HCT116 (cell line): ENCODE measurements at regions not wholly inside any gene's neighbourhood (a gene's known extent, or its start where the extent isn't known, plus 50 kb on each side); places are given as distances from the start of the nearest gene placed in this dataset.

Experiments used
- ATAC-seq: fragments of 200-7000 bp; cut with Tn5 transposase; 2 replicates; pipeline ENCODE4 v1.9.1; 2020; ENCODE audit warnings: mild to moderate bottlenecking, moderate library complexity
- BruUV-seq: library from RNA; stranded (reverse); fragments of 400-500 nt; replicated peaks from 2 replicates; lab custom pipeline; 2021; lab: Mats Ljungman, UMichigan
- CTCF ChIA-PET: fragments of 300-600 bp; sonication (Branson Sonifier 250); formaldehyde crosslinking; loops from one replicate; lab custom pipeline; 2021; ENCODE audit warnings: antibody characterized with exemption; lab: Charles Lee
- POLR2A ChIA-PET: fragments of 300-600, 350-600 bp; sonication (Branson Sonifier 250); formaldehyde crosslinking; loops from one replicate; lab custom pipeline; 2021; ENCODE audit warnings: antibody characterized with exemption; lab: Charles Lee
- RAD21 ChIA-PET, 2 experiments: fragments of 300-600 bp; sonication (Branson Sonifier 250); formaldehyde crosslinking; loops; one replicate each; lab custom pipeline; 2023; ENCODE audit warnings: low total read pairs in 2 of 2; ENCODE audit not compliant: uncharacterized antibody in 2 of 2, unreplicated experiment in 2 of 2, low non-redundant PET in 1 of 2; lab: Charles Lee
- DNase-seq: peaks from one replicate; pipeline ENCODE4 v3.0.0-alpha.2; 2010; ENCODE audit warnings: low read depth, low spot score
- H2AFZ ChIP-seq: fragments of 200-600 bp; shearing (Covaris generic), sonication (generic); 2 replicates; pipeline ENCODE4 v1.6.1; 2017; ENCODE audit warnings: low read depth, mixed run types, mixed read lengths, antibody characterized with exemption, low read length; ENCODE audit not compliant: poor library complexity, severe bottlenecking
- H3K27ac ChIP-seq: 2 replicates; pipeline ENCODE4 v1.5.1; 2012; ENCODE audit warnings: low read depth, low read length
- H3K27me3 ChIP-seq: fragments of 200-600 bp; sonication (generic); 2 replicates; pipeline ENCODE4 v1.6.1; 2016; ENCODE audit warnings: mixed run types, low read length, mixed read lengths; ENCODE audit not compliant: insufficient read depth
- H3K36me3 ChIP-seq, 2 experiments: fragments of 200-500 bp in 1 of 2; fragments of 200-600 bp in 1 of 2; sonication (Bioruptor generic) in 1 of 2; sonication (generic) in 1 of 2; 2 replicates each; pipeline versions ENCODE4 v1.5.1 to v1.6.1; 2014 to 2016; ENCODE audit warnings: low read length in 2 of 2, inconsistent platforms in 1 of 2, mixed read lengths in 1 of 2, mixed run types in 1 of 2; ENCODE audit not compliant: insufficient read depth in 2 of 2, control insufficient read depth in 1 of 2
- H3K4me1 ChIP-seq, 2 experiments: fragments of 200-600 bp in 1 of 2; sonication (generic) in 1 of 2; 2 replicates each; pipeline versions ENCODE4 v1.5.1 to v1.6.1; 2012 to 2017; ENCODE audit warnings: low read length in 2 of 2, inconsistent platforms in 1 of 2, mild to moderate bottlenecking in 1 of 2, mixed read lengths in 1 of 2, mixed run types in 1 of 2, moderate library complexity in 1 of 2; ENCODE audit not compliant: insufficient read depth in 2 of 2, control insufficient read depth in 1 of 2
- H3K4me2 ChIP-seq: fragments of 200-600 bp; sonication (generic); 2 replicates; pipeline ENCODE4 v1.6.1; 2017; ENCODE audit warnings: mixed run types, low read length, mixed read lengths
- H3K4me3 ChIP-seq, 2 experiments: fragments of 200-600 bp in 1 of 2; sonication (generic) in 1 of 2; replicated peaks in 1 of 2; 2 replicates each; pipeline ENCODE4 v1.5.1; 2011 to 2016; ENCODE audit warnings: low read length in 2 of 2, control low read depth in 1 of 2, low read depth in 1 of 2, mild to moderate bottlenecking in 1 of 2, mixed read lengths in 1 of 2, mixed run types in 1 of 2
- H3K79me2 ChIP-seq: fragments of 200-600 bp; sonication (generic); 2 replicates; pipeline ENCODE4 v1.6.1; 2017; ENCODE audit warnings: mild to moderate bottlenecking, mixed run types, low read length, moderate library complexity, mixed read lengths; ENCODE audit not compliant: insufficient read depth
- H3K9ac ChIP-seq: fragments of 200-600 bp; sonication (generic); 2 replicates; pipeline ENCODE4 v1.6.1; 2016; ENCODE audit warnings: low read length, mixed read lengths
- H3K9me2 ChIP-seq: fragments of 200-600 bp; sonication (generic), shearing (Covaris generic); 2 replicates; pipeline ENCODE4 v1.6.1; 2017; ENCODE audit warnings: mixed run types, mild to moderate bottlenecking, moderate library complexity; ENCODE audit not compliant: insufficient read depth
- H3K9me3 ChIP-seq, 2 experiments: fragments of 200-500 bp in 1 of 2; fragments of 200-600 bp in 1 of 2; sonication (Bioruptor generic) in 1 of 2; sonication (generic) in 1 of 2; 2 replicates each; pipeline ENCODE4 v1.6.1; 2014 to 2017; ENCODE audit warnings: low read length in 2 of 2, mixed read lengths in 2 of 2, inconsistent platforms in 1 of 2, low read depth in 1 of 2, mild to moderate bottlenecking in 1 of 2, mixed run types in 1 of 2, moderate library complexity in 1 of 2; ENCODE audit not compliant: control insufficient read depth in 1 of 2, insufficient read depth in 1 of 2
- H4K20me1 ChIP-seq: fragments of 200-600 bp; sonication (generic), shearing (Covaris generic); 2 replicates; pipeline ENCODE4 v1.6.1; 2017; ENCODE audit warnings: mixed run types, mild to moderate bottlenecking, moderate library complexity; ENCODE audit not compliant: insufficient read depth
- CEBPB ChIP-seq: IDR thresholded peaks from 2 replicates; pipeline ENCODE4 v1.6.1; 2012; ENCODE audit warnings: low read depth
- CTCF ChIP-seq, 3 experiments: fragments of 200-600 bp in 1 of 3; sonication (generic) in 1 of 3; IDR thresholded peaks in 2 of 3; conservative IDR thresholded peaks in 1 of 3; 2 replicates each; pipeline ENCODE4 v1.5.1; 2012 to 2017; ENCODE audit warnings: low read depth in 2 of 3, low read length in 2 of 3, antibody characterized with exemption in 1 of 3, borderline replicate concordance in 1 of 3, control low read depth in 1 of 3, mild to moderate bottlenecking in 1 of 3, mixed read lengths in 1 of 3, mixed run types in 1 of 3, moderate library complexity in 1 of 3; ENCODE audit not compliant: insufficient read depth in 1 of 3
- EGR1 ChIP-seq: IDR thresholded peaks from 2 replicates; pipeline ENCODE4 v1.6.1; 2012; ENCODE audit warnings: low read depth
- ELF1 ChIP-seq: IDR thresholded peaks from 2 replicates; pipeline ENCODE4 v1.6.1; 2012; ENCODE audit warnings: low read depth, borderline replicate concordance
- EZH2 ChIP-seq: fragments of 200-600 bp; sonication (generic); IDR thresholded peaks from 2 replicates; pipeline ENCODE4 v1.6.1; 2017; ENCODE audit warnings: antibody characterized with exemption, mixed run types
- EZH2phosphoT487 ChIP-seq: fragments of 200-600 bp; IDR thresholded peaks from 2 replicates; pipeline ENCODE4 v1.6.1; 2018; ENCODE audit warnings: antibody characterized with exemption, borderline replicate concordance
- FOSL1 ChIP-seq: IDR thresholded peaks from 2 replicates; pipeline ENCODE4 v1.6.1; 2012; ENCODE audit warnings: low read depth
- JUND ChIP-seq: IDR thresholded peaks from 2 replicates; pipeline ENCODE4 v1.6.1; 2012
- POLR2AphosphoS5 ChIP-seq: IDR thresholded peaks from 2 replicates; pipeline ENCODE4 v1.6.1; 2011; ENCODE audit warnings: mild to moderate bottlenecking, low read depth, low read length, moderate library complexity
- RAD21 ChIP-seq: IDR thresholded peaks from 2 replicates; pipeline ENCODE4 v1.6.1; 2012; ENCODE audit warnings: low read depth, mild to moderate bottlenecking
- REST ChIP-seq: IDR thresholded peaks from 2 replicates; pipeline ENCODE4 v1.6.1; 2012; ENCODE audit warnings: low read depth
- SP1 ChIP-seq: IDR thresholded peaks from 2 replicates; pipeline ENCODE4 v1.6.1; 2012; ENCODE audit warnings: low read depth
- SRF ChIP-seq: IDR thresholded peaks from 2 replicates; pipeline ENCODE4 v1.6.1; 2012; ENCODE audit warnings: low read depth
- TCF7L2 ChIP-seq: IDR thresholded peaks from 2 replicates; pipeline ENCODE4 v1.7.0; 2011; ENCODE audit warnings: borderline replicate concordance, inconsistent platforms; ENCODE audit not compliant: insufficient read depth, insufficient read length; ENCODE audit errors: extremely low read depth
- YY1 ChIP-seq: IDR thresholded peaks from 2 replicates; pipeline ENCODE4 v1.6.1; 2011; ENCODE audit warnings: low read length, low read depth, moderate library complexity, mild to moderate bottlenecking; ENCODE audit not compliant: insufficient replicate concordance; ENCODE audit errors: extremely low read depth
- ZNF274 ChIP-seq: fragments of 200-500 bp; sonication (Bioruptor generic); IDR thresholded peaks from 2 replicates; pipeline ENCODE4 v1.6.1; 2014; ENCODE audit warnings: mild to moderate bottlenecking, low read depth, low read length, inconsistent platforms
- intact Hi-C: fragments of 100-400 bp; cut with micrococcal nuclease; formaldehyde crosslinking; loops from 2 replicates; pipeline ENCODE4 v1.10.0; 2022

- no peaks in the 10 kb centered on the region for H3K36me3 ChIP-seq
- CTCF ChIA-PET: no interaction called here
- BruUV-seq: no TSS peak
- TF ChIP-seq SP1: no peak
- no peak for TF ChIP-seq CTCF (IDR thresholded peaks at IDR 0.05 in 2 of 3, conservative IDR thresholded peaks at IDR 0.05 in 1 of 3; ENCODE audit: borderline replicate concordance in 1 of 3, insufficient read depth in 1 of 3, low read depth in 2 of 3, low read length in 2 of 3)
- no peak for TF ChIP-seq YY1
- TF ChIP-seq EGR1: no peak
- no peak for TF ChIP-seq SRF
- TF ChIP-seq JUND: no peak
- TF ChIP-seq EZH2phosphoT487: no peak
- no peak for TF ChIP-seq FOSL1
- H3K4me3 ChIP-seq: no peak overlapping the region
- peaks cover 0 to 7% of the 10 kb centered on the region in 2 experiments; a peak in 2 of 4 replicates for H3K9me3 ChIP-seq
- H2AFZ ChIP-seq: no peak overlapping the region
- intact Hi-C loops: no loop called here
- no peak overlapping the region for H3K4me2 ChIP-seq
- H3K9me2 ChIP-seq: no peaks in the 10 kb centered on the region
- H4K20me1 ChIP-seq: no peaks in the 10 kb centered on the region
- RAD21 ChIA-PET: no interaction called here
- no peak for DNase-seq
- no peaks in the 10 kb centered on the region for H3K27me3 ChIP-seq
- no peaks in the 10 kb centered on the region for H3K4me1 ChIP-seq
- no peak for ATAC-seq
- no peak overlapping the region for H3K9ac ChIP-seq
- no peaks in the 10 kb centered on the region for H3K79me2 ChIP-seq
- no peak overlapping the region for H3K27ac ChIP-seq
- POLR2A ChIA-PET: no interaction called here
Observed at GRCh38 chr11:127803755-127804154, 783.6 kb downstream of the ETS1 start.

- no peak overlapping the region for H3K27ac ChIP-seq
- RAD21 ChIA-PET: no interaction called here
- CTCF ChIA-PET: no interaction called here
- BruUV-seq: no TSS peak
- H3K36me3 ChIP-seq: no peaks in the 10 kb centered on the region
- H2AFZ ChIP-seq: no peak overlapping the region
- H4K20me1 ChIP-seq: no peaks in the 10 kb centered on the region
- no peaks in the 10 kb centered on the region for H3K4me1 ChIP-seq
- no peaks in the 10 kb centered on the region for H3K27me3 ChIP-seq
- ATAC-seq (no peak), DNase-seq (no peak)
- no peak overlapping the region for H3K9ac ChIP-seq
- H3K9me3 ChIP-seq: peaks cover 0 to 7% of the 10 kb centered on the region in 2 experiments; a peak in 2 of 4 replicates
- intact Hi-C loops: no loop called here
- no peak overlapping the region for H3K4me3 ChIP-seq
- H3K4me2 ChIP-seq: no peak overlapping the region
- POLR2A ChIA-PET: no interaction called here
- H3K79me2 ChIP-seq: no peaks in the 10 kb centered on the region
- H3K9me2 ChIP-seq: no peaks in the 10 kb centered on the region
- TF ChIP-seq ELF1 (no peak), EZH2phosphoT487 (no peak), CEBPB (no peak), REST (no peak), RAD21 (no peak), EGR1 (no peak), EZH2 (no peak), SP1 (no peak), ZNF274 (no peak), SRF (no peak), TCF7L2 (no peak), POLR2AphosphoS5 (no peak)
Observed at GRCh38 chr11:127800989-127801688, 786.2 kb downstream of the ETS1 start.
